Type B pancreatic cell (in vitro differentiated cells): ENCODE measurements at regions not wholly inside any gene's neighbourhood (a gene's known extent, or its start where the extent isn't known, plus 50 kb on each side); places are given as distances from the start of the nearest gene placed in this dataset.

Experiments used
- DNase-seq: peaks from one replicate; pipeline ENCODE4 v3.0.0; 2021; ENCODE audit warnings: mixed read lengths; ENCODE audit not compliant: unreplicated experiment; ENCODE audit errors: extremely low spot score
- H3K27ac Mint-ChIP-seq: 2 replicates; pipeline ENCODE4 v1.8.0; 2021; ENCODE audit warnings: mild to moderate bottlenecking, mixed read lengths
- H3K27me3 Mint-ChIP-seq: 2 replicates; pipeline ENCODE4 v1.8.0; 2021; ENCODE audit warnings: mixed read lengths
- H3K36me3 Mint-ChIP-seq: 2 replicates; pipeline ENCODE4 v1.8.0; 2021; ENCODE audit warnings: mixed read lengths
- H3K4me1 Mint-ChIP-seq: one replicate; pipeline ENCODE4 v1.8.0; 2021; ENCODE audit warnings: mixed read lengths; ENCODE audit not compliant: unreplicated experiment
- H3K4me3 Mint-ChIP-seq: 2 replicates; pipeline ENCODE4 v1.8.0; 2021; ENCODE audit warnings: mild to moderate bottlenecking, mixed read lengths
- H3K9me3 Mint-ChIP-seq: 2 replicates; pipeline ENCODE4 v1.8.0; 2021; ENCODE audit warnings: mixed read lengths
- TF ChIP-seq, protein P1 (sequence below): fragments of 200-600 bp; sonication (generic); conservative IDR thresholded peaks from 2 replicates; pipeline ENCODE4 v1.5.0; 2021; ENCODE audit warnings: antibody characterized with exemption, mild to moderate bottlenecking

GRCh38 chr4:180150818-180151217 is 2092.4 kb upstream of the TENM3 start:
- Mint-ChIP-seq H3K9me3 (no peaks in the 10 kb centered on the region), H3K36me3 (no peaks in the 10 kb centered on the region), H3K27ac (no peak overlapping the region), H3K4me1 (no peaks in the 10 kb centered on the region), H3K4me3 (no peak overlapping the region), H3K27me3 (no peaks in the 10 kb centered on the region)
- DNase-seq = no peak
- TF ChIP-seq, protein P1, sequence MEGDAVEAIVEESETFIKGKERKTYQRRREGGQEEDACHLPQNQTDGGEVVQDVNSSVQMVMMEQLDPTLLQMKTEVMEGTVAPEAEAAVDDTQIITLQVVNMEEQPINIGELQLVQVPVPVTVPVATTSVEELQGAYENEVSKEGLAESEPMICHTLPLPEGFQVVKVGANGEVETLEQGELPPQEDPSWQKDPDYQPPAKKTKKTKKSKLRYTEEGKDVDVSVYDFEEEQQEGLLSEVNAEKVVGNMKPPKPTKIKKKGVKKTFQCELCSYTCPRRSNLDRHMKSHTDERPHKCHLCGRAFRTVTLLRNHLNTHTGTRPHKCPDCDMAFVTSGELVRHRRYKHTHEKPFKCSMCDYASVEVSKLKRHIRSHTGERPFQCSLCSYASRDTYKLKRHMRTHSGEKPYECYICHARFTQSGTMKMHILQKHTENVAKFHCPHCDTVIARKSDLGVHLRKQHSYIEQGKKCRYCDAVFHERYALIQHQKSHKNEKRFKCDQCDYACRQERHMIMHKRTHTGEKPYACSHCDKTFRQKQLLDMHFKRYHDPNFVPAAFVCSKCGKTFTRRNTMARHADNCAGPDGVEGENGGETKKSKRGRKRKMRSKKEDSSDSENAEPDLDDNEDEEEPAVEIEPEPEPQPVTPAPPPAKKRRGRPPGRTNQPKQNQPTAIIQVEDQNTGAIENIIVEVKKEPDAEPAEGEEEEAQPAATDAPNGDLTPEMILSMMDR = peak; percentile 80

- TF ChIP-seq, protein P1 = no peak
- no peak for DNase-seq
- Mint-ChIP-seq H3K36me3 (no peaks in the 10 kb centered on the region), H3K27ac (no peak overlapping the region), H3K27me3 (no peaks in the 10 kb centered on the region), H3K4me3 (no peak overlapping the region), H3K9me3 (no peaks in the 10 kb centered on the region), H3K4me1 (no peaks in the 10 kb centered on the region)
Observed at GRCh38 chr4:180152831-180153230, 2090.4 kb upstream of the TENM3 start.

GRCh38 chr4:180153587-180153986 is 2089.6 kb upstream of the TENM3 start:
- Mint-ChIP-seq H3K9me3 (no peaks in the 10 kb centered on the region), H3K27ac (no peak overlapping the region), H3K4me1 (no peaks in the 10 kb centered on the region), H3K4me3 (no peak overlapping the region), H3K27me3 (no peaks in the 10 kb centered on the region), H3K36me3 (no peaks in the 10 kb centered on the region)
- DNase-seq = no peak
- TF ChIP-seq, protein P1 = no peak

- TF ChIP-seq, protein P1 = no peak
- H3K4me3 Mint-ChIP-seq = no peak overlapping the region
- peaks cover 9% of the 10 kb centered on the region for H3K4me1 Mint-ChIP-seq
- H3K36me3 Mint-ChIP-seq = no peaks in the 10 kb centered on the region
- no peak overlapping the region for H3K27ac Mint-ChIP-seq
- no peaks in the 10 kb centered on the region for H3K9me3 Mint-ChIP-seq
- no peaks in the 10 kb centered on the region for H3K27me3 Mint-ChIP-seq
- no peak for DNase-seq
Observed at GRCh38 chr4:180156684-180157083, 2086.5 kb upstream of the TENM3 start.

DNA sequence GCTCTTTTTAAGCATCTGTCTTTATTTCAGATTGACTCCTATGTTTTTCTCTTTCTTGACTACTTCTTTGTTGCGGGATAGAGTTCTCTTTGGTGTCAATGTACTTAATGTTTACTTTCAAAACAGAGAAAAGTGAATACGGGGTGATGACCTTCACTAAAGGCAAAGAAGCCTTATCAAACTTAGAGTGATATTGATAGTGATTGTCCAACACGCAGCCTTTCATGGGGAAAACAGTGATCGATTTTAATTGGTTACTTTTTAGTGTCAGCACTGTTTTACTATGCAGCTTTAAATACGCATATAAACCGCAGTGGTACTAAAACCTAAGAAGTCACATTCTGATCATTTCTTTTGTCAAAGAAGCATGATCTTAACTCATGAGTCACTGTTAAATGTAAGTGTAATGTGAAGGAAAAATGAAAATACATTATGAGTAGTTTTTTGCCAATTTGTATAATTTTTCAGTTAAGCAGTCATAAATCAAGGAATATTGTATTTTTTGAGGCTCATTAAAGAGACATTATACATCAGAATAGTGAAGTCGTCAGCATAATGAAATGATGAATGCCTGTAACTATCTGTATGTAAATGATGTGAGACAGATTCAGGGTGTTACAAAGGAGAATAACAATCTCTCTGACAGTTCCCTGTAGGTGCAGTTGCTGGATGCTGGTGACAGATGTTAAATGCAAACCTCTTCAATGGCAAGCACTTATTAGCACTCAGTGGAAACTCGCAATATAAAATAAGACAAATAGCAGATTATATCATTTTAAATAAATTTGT is 2082.8 kb upstream of the TENM3 start:
- TF ChIP-seq, protein P1 = no peak
- Mint-ChIP-seq H3K4me1 (peaks cover 13% of the 10 kb centered on the region), H3K4me3 (no peak overlapping the region), H3K27ac (no peak overlapping the region), H3K36me3 (no peaks in the 10 kb centered on the region), H3K9me3 (no peaks in the 10 kb centered on the region), H3K27me3 (no peaks in the 10 kb centered on the region)
- DNase-seq = no peak
